K562 (cell line): ENCODE measurements at regions not wholly inside any gene's neighbourhood (a gene's known extent, or its start where the extent isn't known, plus 50 kb on each side); places are given as distances from the start of the nearest gene placed in this dataset.

Experiments
- HDGF ChIP-seq: fragments of 450-650 bp; IDR thresholded peaks from 2 replicates; pipeline ENCODE4 v1.6.1; 2016
- MYC ChIP-seq, 2 experiments: fragments of 250-450 bp in 1 of 2; sonication (Bioruptor Pico) in 1 of 2; IDR thresholded peaks; 2 replicates each; pipeline versions ENCODE4 v1.5.1 to v1.6.1; 2012 to 2021; ENCODE audit warnings: low read depth in 2 of 2, borderline replicate concordance in 1 of 2, improper control_type of control experiment in 1 of 2, low read length in 1 of 2, mild to moderate bottlenecking in 1 of 2, moderate library complexity in 1 of 2
- TF ChIP-seq, protein P1 (sequence below): sonication (generic); formaldehyde crosslinking; IDR thresholded peaks from 2 replicates; pipeline ENCODE4 v1.9.0; 2022; ENCODE audit warnings: mild to moderate bottlenecking, missing genetic modification reagents
- TF ChIP-seq, protein P2 (sequence below): sonication (generic); formaldehyde crosslinking; IDR thresholded peaks from 2 replicates; pipeline ENCODE4 v1.8.0; 2023; ENCODE audit warnings: mild to moderate bottlenecking, missing genetic modification reagents

DNA sequence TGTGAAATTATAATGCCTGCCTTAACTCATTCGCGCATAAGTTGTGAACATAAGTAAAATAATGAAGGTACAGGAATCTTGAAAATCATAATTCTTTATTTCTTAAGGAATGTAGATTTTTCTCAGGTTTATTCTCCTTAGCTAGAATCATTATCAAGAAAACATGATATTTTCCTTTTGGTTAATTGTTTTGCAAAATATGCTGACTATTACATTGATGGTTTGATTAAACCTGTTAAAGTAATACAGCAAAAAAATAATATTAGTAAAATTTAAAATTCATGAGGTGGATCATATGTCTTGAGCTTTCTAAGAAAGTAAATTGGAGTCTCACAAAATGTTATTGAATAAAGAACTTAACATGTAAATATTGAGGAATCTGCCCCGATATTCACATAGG is 178.7 kb upstream of the TRAM1L1 start:
- TF ChIP-seq MYC (IDR thresholded peaks at IDR 0.05; ENCODE audit: low read depth, low read length) (no peak), MYC (CRISPR knock-in tag; IDR thresholded peaks at IDR 0.05; ENCODE audit: borderline replicate concordance, low read depth) (no peak), HDGF (no peak)
- TF ChIP-seq, protein P1, sequence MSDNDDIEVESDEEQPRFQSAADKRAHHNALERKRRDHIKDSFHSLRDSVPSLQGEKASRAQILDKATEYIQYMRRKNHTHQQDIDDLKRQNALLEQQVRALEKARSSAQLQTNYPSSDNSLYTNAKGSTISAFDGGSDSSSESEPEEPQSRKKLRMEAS = no peak
- TF ChIP-seq, protein P2, sequence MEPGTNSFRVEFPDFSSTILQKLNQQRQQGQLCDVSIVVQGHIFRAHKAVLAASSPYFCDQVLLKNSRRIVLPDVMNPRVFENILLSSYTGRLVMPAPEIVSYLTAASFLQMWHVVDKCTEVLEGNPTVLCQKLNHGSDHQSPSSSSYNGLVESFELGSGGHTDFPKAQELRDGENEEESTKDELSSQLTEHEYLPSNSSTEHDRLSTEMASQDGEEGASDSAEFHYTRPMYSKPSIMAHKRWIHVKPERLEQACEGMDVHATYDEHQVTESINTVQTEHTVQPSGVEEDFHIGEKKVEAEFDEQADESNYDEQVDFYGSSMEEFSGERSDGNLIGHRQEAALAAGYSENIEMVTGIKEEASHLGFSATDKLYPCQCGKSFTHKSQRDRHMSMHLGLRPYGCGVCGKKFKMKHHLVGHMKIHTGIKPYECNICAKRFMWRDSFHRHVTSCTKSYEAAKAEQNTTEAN (CRISPR knock-in tag) = no peak
